ENCODE measurements at regions not wholly inside any gene's neighbourhood (a gene's known extent, or its start where the extent isn't known, plus 50 kb on each side); places are given as distances from the start of the nearest gene placed in this dataset.

- ChIA-PET CTCF (no interaction called here), POLR2A (no interaction called here)
- H3K36me3 Mint-ChIP-seq (ENCODE audit: low read depth), result no peaks in the 10 kb centered on the region
- ATAC-seq (ENCODE audit: low read depth) (no peak), DNase-seq (no peak)
- no peak for TF ChIP-seq CTCF (IDR thresholded peaks at IDR 0.05)
- H3K4me3 Mint-ChIP-seq, result no peak overlapping the region
- H3K27me3 Mint-ChIP-seq, result no peaks in the 10 kb centered on the region
- H3K4me1 Mint-ChIP-seq, result no peaks in the 10 kb centered on the region
- intact Hi-C loops (cut with micrococcal nuclease), result no loop called here
- H3K9me3 Mint-ChIP-seq, result no peaks in the 10 kb centered on the region
- no peak overlapping the region for H3K27ac Mint-ChIP-seq
These were observed 407.3 kb upstream of the SGCG start for GRCh38 chr13:22773465-22773864.

GRCh38 chr13:22776394-22777186 lies 404.2 kb upstream of the SGCG start:
- no peak for ATAC-seq (ENCODE audit: low read depth)
- no peak for DNase-seq
- H3K27me3 Mint-ChIP-seq, result no peaks in the 10 kb centered on the region
- TF ChIP-seq CTCF (IDR thresholded peaks at IDR 0.05), result no peak
- POLR2A ChIA-PET, result no interaction called here
- CTCF ChIA-PET, result no interaction called here
- H3K36me3 Mint-ChIP-seq (ENCODE audit: low read depth), result no peaks in the 10 kb centered on the region
- no peaks in the 10 kb centered on the region for H3K9me3 Mint-ChIP-seq
- intact Hi-C loops (cut with micrococcal nuclease), result no loop called here
- H3K4me1 Mint-ChIP-seq, result no peaks in the 10 kb centered on the region
- no peak overlapping the region for H3K4me3 Mint-ChIP-seq
- no peak overlapping the region for H3K27ac Mint-ChIP-seq

GRCh38 chr13:22777207-22777606 lies 403.6 kb upstream of the SGCG start:
- Mint-ChIP-seq H3K4me1 (no peaks in the 10 kb centered on the region), H3K36me3 (ENCODE audit: low read depth) (no peaks in the 10 kb centered on the region), H3K4me3 (no peak overlapping the region), H3K9me3 (no peaks in the 10 kb centered on the region), H3K27me3 (no peaks in the 10 kb centered on the region), H3K27ac (no peak overlapping the region)
- no peak for TF ChIP-seq CTCF (IDR thresholded peaks at IDR 0.05)
- DNase-seq, result no peak
- POLR2A ChIA-PET, result no interaction called here
- CTCF ChIA-PET, result no interaction called here
- ATAC-seq (ENCODE audit: low read depth), result no peak
- intact Hi-C loops (cut with micrococcal nuclease), result no loop called here

GRCh38 chr13:22789027-22789593 lies 391.7 kb upstream of the SGCG start:
- no peak for TF ChIP-seq CTCF (IDR thresholded peaks at IDR 0.05)
- Mint-ChIP-seq H3K27ac (no peak overlapping the region), H3K4me3 (no peak overlapping the region), H3K4me1 (no peaks in the 10 kb centered on the region), H3K36me3 (ENCODE audit: low read depth) (no peaks in the 10 kb centered on the region), H3K27me3 (no peaks in the 10 kb centered on the region), H3K9me3 (no peaks in the 10 kb centered on the region)
- ChIA-PET CTCF (no interaction called here), POLR2A (no interaction called here)
- ATAC-seq (ENCODE audit: low read depth) (no peak), DNase-seq (no peak)
- intact Hi-C loops (cut with micrococcal nuclease), result no loop called here

- Mint-ChIP-seq H3K27ac (no peak overlapping the region), H3K36me3 (ENCODE audit: low read depth) (no peaks in the 10 kb centered on the region), H3K9me3 (no peaks in the 10 kb centered on the region), H3K4me1 (no peaks in the 10 kb centered on the region), H3K27me3 (no peaks in the 10 kb centered on the region), H3K4me3 (no peak overlapping the region)
- no peak for TF ChIP-seq CTCF (IDR thresholded peaks at IDR 0.05)
- ChIA-PET CTCF (no interaction called here), POLR2A (no interaction called here)
- DNase-seq (no peak), ATAC-seq (ENCODE audit: low read depth) (no peak)
- intact Hi-C loops (cut with micrococcal nuclease), result no loop called here
These were observed 390.9 kb upstream of the SGCG start for GRCh38 chr13:22789916-22790315.
